Right atrium auricular region (tissue), 2 donors: ENCODE measurements at regions not wholly inside any gene's neighbourhood (a gene's known extent, or its start where the extent isn't known, plus 50 kb on each side); places are given as distances from the start of the nearest gene placed in this dataset.
"Not testable (repeated sequence)": the region's sequence is repeated elsewhere in the genome, so short reads cannot be mapped to it uniquely, and the experiment has no call there.

Experiments
- DNase-seq: peaks from one replicate; pipeline ENCODE4 v3.0.0-alpha.2; 2019; ENCODE audit warnings: low spot score
- H3K27ac ChIP-seq, 2 donors: fragments of 200-600 bp; sonication (generic); 1 replicate in 1 of 2; 2 replicates in 1 of 2; pipeline ENCODE4 v1.5.1; 2016 to 2019
- H3K27me3 ChIP-seq, 2 donors: fragments of 200-600 bp; sonication (generic); one replicate each; pipeline versions ENCODE4 v1.5.1 to v1.6.0; 2017 to 2019
- H3K36me3 ChIP-seq: fragments of 200-600 bp; sonication (generic); one replicate; pipeline ENCODE4 v1.5.1; 2016
- H3K4me1 ChIP-seq, 2 donors: fragments of 200-600 bp; sonication (generic); one replicate each; pipeline versions ENCODE4 v1.5.1 to v1.6.0; 2017 to 2019
- H3K4me3 ChIP-seq, 2 donors: fragments of 200-600 bp; sonication (generic); 1 replicate in 1 of 2; 2 replicates in 1 of 2; pipeline ENCODE4 v1.5.1; 2017 to 2019; ENCODE audit warnings: mild to moderate bottlenecking in 1 of 2, moderate library complexity in 1 of 2
- H3K9me3 ChIP-seq, 2 donors: fragments of 200-600 bp; sonication (generic); one replicate each; pipeline ENCODE4 v1.5.1; 2019
- CTCF ChIP-seq, 2 donors: fragments of 200-600 bp; sonication (generic); IDR thresholded peaks; one replicate each; pipeline ENCODE4 v1.5.1; 2019; ENCODE audit warnings: antibody characterized with exemption in 2 of 2

- Histone ChIP-seq H3K9me3 (no peaks in the 10 kb centered on the region), H3K36me3 (no peaks in the 10 kb centered on the region), H3K27ac (no peak overlapping the region), H3K4me3 (no peak overlapping the region), H3K4me1 (no peaks in the 10 kb centered on the region), H3K27me3 (no peaks in the 10 kb centered on the region)
- TF ChIP-seq CTCF (IDR thresholded peaks at IDR 0.05) = no peak
- DNase-seq = no peak
Observed at GRCh38 chr7:65453341-65454030, 79.8 kb downstream of the ZNF92 start.

- Histone ChIP-seq H3K36me3 (no peaks in the 10 kb centered on the region), H3K9me3 (no peaks in the 10 kb centered on the region), H3K4me1 (no peaks in the 10 kb centered on the region), H3K27me3 (no peaks in the 10 kb centered on the region), H3K27ac (no peak overlapping the region), H3K4me3 (no peak overlapping the region)
- no peak for TF ChIP-seq CTCF (IDR thresholded peaks at IDR 0.05)
- no peak for DNase-seq
Observed at GRCh38 chr7:65454469-65454868, 80.8 kb downstream of the ZNF92 start.

- not testable (repeated sequence) for H3K27me3 ChIP-seq, H3K4me3 ChIP-seq, H3K4me1 ChIP-seq, H3K27ac ChIP-seq, DNase-seq, H3K36me3 ChIP-seq, H3K9me3 ChIP-seq
Observed at GRCh38 chr7:65455050-65455449, 81.4 kb downstream of the ZNF92 start.

- Histone ChIP-seq H3K27ac (no peak overlapping the region), H3K9me3 (no peaks in the 10 kb centered on the region), H3K4me1 (no peaks in the 10 kb centered on the region), H3K36me3 (no peaks in the 10 kb centered on the region), H3K4me3 (no peak overlapping the region), H3K27me3 (no peaks in the 10 kb centered on the region)
- DNase-seq = no peak
- TF ChIP-seq CTCF (IDR thresholded peaks at IDR 0.05) = no peak
Observed at GRCh38 chr7:65457705-65458104, 84.0 kb downstream of the ZNF92 start.

- Histone ChIP-seq H3K4me1 (no peaks in the 10 kb centered on the region), H3K4me3 (no peak overlapping the region), H3K27ac (no peak overlapping the region), H3K9me3 (no peaks in the 10 kb centered on the region), H3K27me3 (no peaks in the 10 kb centered on the region), H3K36me3 (no peaks in the 10 kb centered on the region)
- DNase-seq = no peak
- no peak for TF ChIP-seq CTCF (IDR thresholded peaks at IDR 0.05)
Observed at GRCh38 chr7:65459438-65459837, 85.8 kb downstream of the ZNF92 start.

- Histone ChIP-seq H3K4me1 (no peaks in the 10 kb centered on the region), H3K36me3 (no peaks in the 10 kb centered on the region), H3K27me3 (no peaks in the 10 kb centered on the region), H3K4me3 (no peak overlapping the region), H3K27ac (no peak overlapping the region), H3K9me3 (no peaks in the 10 kb centered on the region)
- TF ChIP-seq CTCF (IDR thresholded peaks at IDR 0.05) = no peak
- no peak for DNase-seq
Observed at GRCh38 chr7:65462148-65462716, 88.6 kb downstream of the ZNF92 start.
